ENCODE measurements at regions not wholly inside any gene's neighbourhood (a gene's known extent, or its start where the extent isn't known, plus 50 kb on each side); places are given as distances from the start of the nearest gene placed in this dataset.

DNA sequence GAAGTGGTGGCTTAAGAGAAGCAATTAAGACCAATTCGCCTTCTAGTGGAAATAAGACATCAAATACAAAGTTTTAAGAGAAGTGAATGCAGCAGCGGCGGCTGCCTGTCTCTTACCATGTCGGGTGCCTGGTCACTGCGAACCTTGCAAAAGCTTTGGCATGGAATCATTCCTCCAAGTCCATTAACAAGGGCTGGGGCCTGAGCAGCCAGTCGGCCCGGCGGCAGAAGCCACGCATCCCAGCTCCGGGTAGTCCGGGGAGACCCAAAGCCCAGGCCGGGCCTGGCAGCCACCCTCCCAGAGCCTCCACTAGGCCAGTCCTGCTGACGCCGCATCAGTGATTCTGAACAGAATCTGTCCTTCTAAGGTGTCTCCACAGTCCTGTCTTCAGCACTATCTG is 321.0 kb downstream of the TMEM121 start:
- Histone ChIP-seq H3K36me3 (ENCODE audit: insufficient read depth, low read length, poor library complexity, severe bottlenecking) (no peaks in the 10 kb centered on the region), H3K27me3 (replicated peaks; ENCODE audit: insufficient read depth, low read depth, low read length, poor library complexity) (peaks cover 22% of the 10 kb centered on the region), H3K27ac (ENCODE audit: low read depth, low read length, poor library complexity, severe bottlenecking) (no peak overlapping the region), H3K4me3 (ENCODE audit: low read depth, low read length, poor library complexity, severe bottlenecking) (no peak overlapping the region), H3K4me1 (ENCODE audit: insufficient read depth, low read length, poor library complexity, severe bottlenecking) (no peaks in the 10 kb centered on the region), H3K9me3 (ENCODE audit: low read depth, low read length, poor library complexity, severe bottlenecking) (no peaks in the 10 kb centered on the region)
- ChIA-PET POLR2A (ENCODE audit: low non-redundant PET) (no interaction called here), CTCF (no interaction called here)
- no peak for TF ChIP-seq EZH2 (IDR thresholded peaks at IDR 0.05; ENCODE audit: borderline replicate concordance, low read depth, low read length, poor library complexity, severe bottlenecking)
- intact Hi-C loops (cut with micrococcal nuclease; ENCODE audit: unreplicated experiment): no loop called here
- no TSS peak for BruUV-seq (replicated peaks)
- no peak for DNase-seq (ENCODE audit: low spot score)

DNA sequence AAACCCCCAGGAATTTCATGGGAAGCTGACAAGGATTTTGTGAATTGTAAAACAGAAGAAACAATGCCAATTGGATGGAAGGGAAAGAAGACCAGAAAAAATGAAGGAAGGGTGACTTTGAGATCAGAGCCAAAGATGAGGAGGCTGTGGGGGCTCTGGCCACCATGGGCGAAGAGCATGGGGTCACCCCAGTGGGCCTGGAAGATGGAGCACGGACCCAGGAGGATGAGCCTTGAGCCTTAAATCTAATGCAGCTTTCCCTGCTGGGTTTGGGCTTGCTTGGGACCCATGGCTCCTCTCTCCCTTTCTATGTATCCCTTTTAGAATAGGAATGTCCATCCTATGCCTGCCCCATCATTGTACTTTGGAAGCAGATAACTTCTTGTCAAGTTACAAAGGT is 322.2 kb downstream of the TMEM121 start:
- Histone ChIP-seq H3K4me3 (ENCODE audit: low read depth, low read length, poor library complexity, severe bottlenecking) (no peak overlapping the region), H3K9me3 (ENCODE audit: low read depth, low read length, poor library complexity, severe bottlenecking) (no peaks in the 10 kb centered on the region), H3K27me3 (replicated peaks; ENCODE audit: insufficient read depth, low read depth, low read length, poor library complexity) (peaks cover 22% of the 10 kb centered on the region), H3K36me3 (ENCODE audit: insufficient read depth, low read length, poor library complexity, severe bottlenecking) (no peaks in the 10 kb centered on the region), H3K27ac (ENCODE audit: low read depth, low read length, poor library complexity, severe bottlenecking) (no peak overlapping the region), H3K4me1 (ENCODE audit: insufficient read depth, low read length, poor library complexity, severe bottlenecking) (no peaks in the 10 kb centered on the region)
- POLR2A ChIA-PET (ENCODE audit: low non-redundant PET): no interaction called here
- intact Hi-C loops (cut with micrococcal nuclease; ENCODE audit: unreplicated experiment): no loop called here
- no TSS peak for BruUV-seq (replicated peaks)
- TF ChIP-seq EZH2 (IDR thresholded peaks at IDR 0.05; ENCODE audit: borderline replicate concordance, low read depth, low read length, poor library complexity, severe bottlenecking) (no peak), CTCF (conservative IDR thresholded peaks at IDR 0.05; ENCODE audit: low read depth, low read length) (no peak)
- no peak for DNase-seq (ENCODE audit: low spot score)
- CTCF ChIA-PET: no interaction called here

GRCh38 chr14:105849933-105850626 is 323.7 kb downstream of the TMEM121 start:
- ChIA-PET CTCF (no interaction called here), POLR2A (ENCODE audit: low non-redundant PET) (no interaction called here)
- Histone ChIP-seq H3K4me1 (ENCODE audit: insufficient read depth, low read length, poor library complexity, severe bottlenecking) (no peaks in the 10 kb centered on the region), H3K27ac (ENCODE audit: low read depth, low read length, poor library complexity, severe bottlenecking) (no peak overlapping the region), H3K36me3 (ENCODE audit: insufficient read depth, low read length, poor library complexity, severe bottlenecking) (no peaks in the 10 kb centered on the region), H3K9me3 (ENCODE audit: low read depth, low read length, poor library complexity, severe bottlenecking) (no peaks in the 10 kb centered on the region), H3K27me3 (replicated peaks; ENCODE audit: insufficient read depth, low read depth, low read length, poor library complexity) (peaks cover 14% of the 10 kb centered on the region), H3K4me3 (ENCODE audit: low read depth, low read length, poor library complexity, severe bottlenecking) (no peak overlapping the region)
- no TSS peak for BruUV-seq (replicated peaks)
- no peak for DNase-seq (ENCODE audit: low spot score)
- TF ChIP-seq CTCF (conservative IDR thresholded peaks at IDR 0.05; ENCODE audit: low read depth, low read length) (no peak), EZH2 (IDR thresholded peaks at IDR 0.05; ENCODE audit: borderline replicate concordance, low read depth, low read length, poor library complexity, severe bottlenecking) (no peak)
- intact Hi-C loops (cut with micrococcal nuclease; ENCODE audit: unreplicated experiment): no loop called here
